HT-29 (cell line): ENCODE measurements at regions not wholly inside any gene's neighbourhood (a gene's known extent, or its start where the extent isn't known, plus 50 kb on each side); places are given as distances from the start of the nearest gene placed in this dataset.
A peak's percentile ranks its signal among the peaks of the same experiment; 100 is the strongest.

Source experiments
- DNase-seq: peaks from one replicate; pipeline ENCODE4 v3.0.0-alpha.2; 2015; ENCODE audit warnings: low spot score

DNA sequence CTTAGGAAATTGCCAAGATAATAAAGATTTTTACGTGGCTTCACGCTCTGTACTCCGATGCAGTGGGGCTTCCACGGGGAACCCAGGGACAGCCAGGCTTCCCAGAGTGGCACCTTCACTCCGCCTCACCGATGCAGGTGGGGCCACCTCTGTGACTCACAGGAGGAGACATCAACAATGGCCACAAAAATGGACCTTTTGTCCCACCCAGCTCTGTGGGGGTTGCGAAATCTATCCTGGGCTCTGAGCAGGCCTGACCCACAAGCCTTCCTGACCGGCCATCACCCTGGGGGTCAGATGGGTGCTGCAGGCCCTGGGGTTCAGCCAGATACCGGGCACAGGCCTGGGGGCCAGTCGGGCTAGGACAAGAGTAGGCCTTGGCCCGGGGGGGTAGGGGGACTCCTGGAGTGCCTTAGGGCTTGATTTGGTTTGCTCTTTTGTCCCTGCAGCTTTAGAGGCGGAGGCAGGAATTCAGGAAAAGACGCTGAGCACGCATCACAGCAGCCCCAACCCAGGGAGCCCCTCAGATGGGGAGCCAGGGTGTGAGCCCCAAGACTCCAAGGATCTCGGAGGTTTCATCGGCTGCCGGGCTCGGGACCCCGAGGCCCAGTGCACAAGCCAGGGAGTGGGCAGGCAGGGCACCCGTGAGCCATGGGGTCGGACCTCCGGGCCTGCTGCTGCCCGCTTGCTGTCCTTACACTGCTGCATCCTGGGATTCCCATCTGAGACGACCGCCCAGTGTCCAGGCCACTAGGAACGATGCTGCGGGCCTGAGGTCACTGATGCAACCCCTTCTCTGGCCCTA is 136.5 kb upstream of the NKX1-1 start:
- peak; percentile 51 for DNase-seq

DNA sequence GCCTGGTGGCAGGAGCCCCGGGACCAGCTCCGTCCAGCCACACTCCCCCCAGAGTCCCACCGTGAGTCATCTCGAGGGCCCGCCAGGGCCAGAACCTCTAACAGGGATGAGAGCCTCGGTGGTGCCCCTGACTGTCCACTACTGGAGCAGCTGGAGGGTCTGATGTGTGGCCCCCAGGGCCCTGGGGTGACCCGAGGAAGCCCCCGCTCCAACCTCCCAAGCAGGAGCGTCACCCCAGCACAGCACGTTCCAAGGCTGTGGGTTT is 135.9 kb upstream of the NKX1-1 start:
- DNase-seq, result no peak

DNA sequence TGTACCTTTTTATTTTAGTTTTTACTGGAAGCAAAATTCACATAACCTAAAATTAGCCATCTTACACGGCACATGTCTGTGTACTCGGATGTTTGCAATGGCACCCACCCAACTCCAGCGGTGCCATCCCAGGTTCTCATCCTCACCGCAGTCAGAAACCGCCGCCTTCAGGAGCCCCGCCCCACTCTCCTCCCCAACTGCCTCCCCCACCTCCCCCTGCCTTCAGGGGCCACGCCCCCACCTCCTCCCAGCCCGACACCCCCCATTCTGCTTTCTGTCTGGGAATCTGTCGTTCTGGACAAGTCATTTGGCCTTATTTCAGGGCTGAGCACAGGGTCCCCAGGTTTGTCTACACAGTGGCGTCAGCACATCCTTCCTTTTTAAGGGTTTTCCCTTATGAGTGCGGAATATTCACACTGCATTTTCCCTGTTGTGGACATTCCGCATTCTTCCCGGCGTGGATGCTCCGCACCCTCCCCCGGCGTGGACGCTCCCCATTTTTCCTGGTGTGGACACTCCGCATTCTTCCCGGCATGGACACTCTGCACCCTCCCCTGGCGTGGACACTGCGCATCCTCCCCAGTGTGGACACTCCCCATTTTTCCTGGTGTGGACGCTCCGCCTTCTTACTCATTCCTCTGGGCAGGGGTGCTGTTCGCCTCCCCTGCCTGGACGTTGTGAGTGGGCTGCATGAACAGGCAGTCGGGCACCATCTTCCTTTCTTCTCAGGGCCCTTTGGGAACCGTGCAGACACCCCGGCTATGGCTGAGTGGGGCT is 135.4 kb upstream of the NKX1-1 start:
- no peak for DNase-seq

DNA sequence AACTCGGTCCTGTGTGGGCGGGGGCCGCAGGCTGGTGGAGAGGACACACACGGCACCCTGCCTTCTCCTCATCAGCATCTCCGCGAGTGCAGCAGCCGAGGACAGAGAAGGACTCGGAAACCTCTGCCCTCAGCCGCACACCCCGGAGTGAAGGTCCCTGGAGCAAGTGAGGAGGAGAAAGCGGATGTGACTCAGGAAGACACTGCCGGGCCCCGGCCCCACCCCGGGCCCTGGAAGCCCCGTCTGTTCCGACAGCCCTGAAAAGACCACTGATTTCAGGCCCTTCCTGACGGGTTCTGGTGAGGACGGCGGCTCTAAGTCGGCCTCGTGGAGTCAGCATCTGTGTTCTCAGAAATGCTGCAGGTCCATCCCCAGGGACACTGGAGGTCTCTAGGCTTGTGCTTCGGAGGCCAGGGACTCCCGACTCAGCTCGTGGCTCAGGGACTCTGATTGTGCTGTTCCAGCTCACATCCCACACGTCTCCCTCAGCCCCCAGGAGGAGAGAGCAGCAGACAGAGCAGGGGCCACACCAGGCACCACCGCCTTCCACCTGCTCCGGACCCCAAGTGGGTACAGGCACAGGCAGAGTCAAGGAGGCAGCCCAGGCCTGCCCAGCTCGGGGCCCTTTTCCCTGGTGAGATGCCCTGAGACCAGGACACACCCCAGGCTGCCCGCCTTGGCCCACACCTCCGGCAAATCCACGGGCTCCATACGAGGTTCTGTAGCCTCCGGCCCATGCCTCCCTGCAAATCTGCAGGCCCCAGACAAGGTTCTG is 134.5 kb upstream of the NKX1-1 start:
- DNase-seq, result no peak

DNA sequence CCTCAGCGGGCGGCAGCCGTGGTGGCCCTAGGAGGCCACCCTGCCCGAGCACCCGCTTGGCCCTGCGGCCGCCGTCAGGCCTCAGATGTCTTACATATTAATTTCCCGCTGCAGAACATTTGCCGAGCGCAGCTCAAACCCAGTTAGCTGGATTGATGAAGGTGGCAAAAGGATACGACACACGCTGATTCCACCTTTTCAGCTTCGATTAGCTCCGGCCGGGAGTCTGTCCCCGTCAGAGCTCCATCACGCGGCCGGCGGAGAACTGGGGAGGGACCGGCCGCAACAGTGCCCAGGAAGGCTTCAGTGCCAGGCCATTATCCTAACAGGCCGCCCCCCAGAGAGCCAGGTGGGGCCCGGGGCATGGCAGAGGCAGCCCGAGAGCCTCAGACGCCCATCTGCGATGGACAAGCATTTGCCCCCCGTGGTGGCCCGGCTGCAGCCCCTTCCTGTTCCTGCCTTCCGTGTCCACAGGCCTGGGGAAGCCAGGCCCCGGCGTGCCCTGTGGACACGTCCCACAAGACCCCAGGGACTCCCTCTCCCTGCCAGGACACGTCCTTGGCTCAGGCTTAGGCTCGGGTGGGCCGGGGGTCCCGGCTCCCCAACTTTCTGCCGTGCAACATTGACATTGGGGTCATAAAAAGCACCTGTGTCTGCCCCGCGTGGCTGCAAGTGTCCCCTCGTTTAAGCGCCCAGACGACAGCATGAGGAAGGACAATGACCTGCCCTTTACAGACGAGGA is 133.8 kb upstream of the NKX1-1 start:
- no peak for DNase-seq

DNA sequence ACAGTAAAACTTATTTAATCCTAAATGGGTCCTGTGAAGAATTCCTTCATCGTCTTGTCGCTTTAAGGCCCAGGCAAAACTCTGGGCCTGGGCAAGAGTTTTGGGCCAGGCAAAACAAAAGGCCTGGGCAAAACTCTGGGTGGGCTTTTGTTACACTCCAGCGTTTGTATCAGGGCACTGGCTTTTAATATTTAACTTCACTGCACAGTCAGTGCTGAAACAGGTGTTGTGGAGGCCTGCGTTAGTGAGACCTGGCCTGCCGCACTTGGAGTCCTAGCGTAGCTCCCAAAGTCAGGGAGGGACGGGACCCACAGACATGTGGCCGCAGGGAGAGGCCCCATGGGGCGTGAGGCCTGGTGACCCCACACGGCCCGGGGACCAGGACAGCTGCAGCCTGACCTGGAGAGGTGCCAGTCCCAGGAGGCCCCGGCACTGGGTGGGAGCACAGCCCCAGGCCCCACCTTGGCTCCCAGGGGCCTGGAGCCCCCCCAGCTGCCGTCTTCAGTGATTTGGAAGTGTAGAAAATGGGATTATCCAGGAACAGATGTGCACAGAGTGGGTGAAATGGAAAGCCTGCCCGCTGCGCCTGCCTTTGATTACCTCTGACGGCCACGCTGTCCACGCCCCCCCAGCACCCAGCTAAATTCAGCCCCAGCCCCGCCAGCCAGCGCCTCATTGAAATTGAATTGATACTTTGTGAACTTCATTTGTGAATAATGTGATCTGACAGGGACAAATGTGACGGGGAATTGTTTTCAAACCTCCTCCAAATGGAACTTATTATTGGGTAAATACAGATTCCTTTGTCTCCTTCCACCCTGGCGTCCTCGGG is 132.9 kb upstream of the NKX1-1 start:
- no peak for DNase-seq

DNA sequence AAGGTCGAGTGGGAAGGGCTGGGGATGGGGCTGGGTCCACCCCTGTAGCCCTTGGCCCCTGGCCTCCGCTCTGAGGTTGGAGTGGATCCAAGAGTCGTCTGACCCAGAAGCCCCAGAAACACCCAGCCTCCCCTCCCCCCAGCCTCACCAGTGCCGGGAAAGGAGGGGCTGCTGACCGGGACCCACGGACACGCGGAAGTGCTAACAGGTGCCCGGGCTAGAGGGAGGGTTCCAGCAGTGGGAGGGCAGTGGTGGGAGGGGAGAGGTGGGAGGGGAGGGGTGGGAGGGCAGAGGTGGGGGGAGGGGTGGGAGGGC is 131.8 kb upstream of the NKX1-1 start:
- DNase-seq, result no peak

DNA sequence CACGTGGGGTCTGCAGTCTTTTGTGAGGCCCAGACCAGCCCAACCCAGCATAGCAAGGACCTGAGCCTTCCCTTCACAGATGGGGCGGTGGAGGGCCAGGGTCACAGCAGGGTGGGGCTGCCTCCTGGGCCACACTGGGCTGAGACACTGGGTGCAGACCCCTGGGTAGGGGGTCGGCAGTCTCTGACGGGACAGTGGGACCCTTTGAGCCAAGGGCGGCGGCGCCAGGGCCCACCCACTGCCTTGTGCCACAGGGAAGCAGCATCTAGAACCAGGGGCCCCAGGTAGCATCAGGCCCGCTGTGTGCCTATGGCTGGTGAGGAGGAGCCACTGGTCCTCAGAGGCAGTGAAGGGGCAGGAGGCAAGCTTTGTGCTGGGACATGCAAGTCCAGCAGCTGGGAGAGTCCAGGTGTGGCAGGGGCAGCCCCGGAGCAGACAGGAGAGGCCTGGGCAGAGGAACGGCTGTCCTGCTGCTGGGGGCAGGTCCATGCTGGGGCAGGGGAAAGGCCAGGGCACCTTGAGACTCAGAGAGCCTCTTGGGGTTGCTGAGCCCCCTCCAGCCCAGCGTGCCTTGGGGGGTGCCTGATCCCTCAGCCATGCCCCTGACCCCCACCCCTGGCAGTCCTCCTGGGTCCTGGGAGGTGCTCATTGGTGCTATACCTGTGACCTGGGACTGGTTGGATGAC is 131.3 kb upstream of the NKX1-1 start:
- DNase-seq, result no peak

DNA sequence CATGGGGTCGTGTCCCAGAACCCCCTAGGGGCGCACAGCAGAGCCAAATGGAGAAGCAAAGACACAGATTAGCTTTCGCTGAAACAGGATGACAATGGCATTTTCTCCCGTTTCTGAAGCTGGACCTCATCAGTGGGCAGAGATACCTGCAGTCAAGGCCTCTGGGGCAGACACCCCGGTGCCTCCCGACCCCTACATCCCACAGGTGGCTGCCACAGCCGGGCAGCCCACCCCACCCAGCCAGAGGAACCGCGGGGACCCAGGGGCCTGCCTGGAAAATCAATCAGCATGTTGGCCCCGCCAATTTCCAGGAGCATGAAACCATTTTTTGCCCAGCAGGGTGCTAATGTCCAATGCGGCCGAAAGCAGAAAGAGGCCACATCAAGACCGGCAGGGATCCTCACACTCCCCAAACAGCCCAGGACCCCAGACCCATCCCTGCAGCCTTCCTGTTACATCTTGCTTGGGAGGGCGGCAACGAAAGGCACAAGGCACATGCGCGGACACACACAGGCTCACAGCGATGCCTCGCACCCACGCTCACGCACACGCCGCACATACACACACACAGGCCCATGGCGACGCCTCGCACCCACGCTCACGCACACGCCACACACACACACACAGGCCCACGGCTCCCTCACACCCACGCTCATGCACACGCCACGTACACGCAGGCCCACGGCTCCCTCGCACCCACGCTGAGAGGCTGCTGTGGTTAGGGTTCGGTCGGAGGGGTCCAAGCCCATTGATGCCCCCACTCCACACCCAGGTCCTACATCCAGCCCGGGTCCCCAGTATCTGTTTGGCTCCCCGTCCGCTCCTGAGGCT is 130.6 kb upstream of the NKX1-1 start:
- DNase-seq, result no peak

DNA sequence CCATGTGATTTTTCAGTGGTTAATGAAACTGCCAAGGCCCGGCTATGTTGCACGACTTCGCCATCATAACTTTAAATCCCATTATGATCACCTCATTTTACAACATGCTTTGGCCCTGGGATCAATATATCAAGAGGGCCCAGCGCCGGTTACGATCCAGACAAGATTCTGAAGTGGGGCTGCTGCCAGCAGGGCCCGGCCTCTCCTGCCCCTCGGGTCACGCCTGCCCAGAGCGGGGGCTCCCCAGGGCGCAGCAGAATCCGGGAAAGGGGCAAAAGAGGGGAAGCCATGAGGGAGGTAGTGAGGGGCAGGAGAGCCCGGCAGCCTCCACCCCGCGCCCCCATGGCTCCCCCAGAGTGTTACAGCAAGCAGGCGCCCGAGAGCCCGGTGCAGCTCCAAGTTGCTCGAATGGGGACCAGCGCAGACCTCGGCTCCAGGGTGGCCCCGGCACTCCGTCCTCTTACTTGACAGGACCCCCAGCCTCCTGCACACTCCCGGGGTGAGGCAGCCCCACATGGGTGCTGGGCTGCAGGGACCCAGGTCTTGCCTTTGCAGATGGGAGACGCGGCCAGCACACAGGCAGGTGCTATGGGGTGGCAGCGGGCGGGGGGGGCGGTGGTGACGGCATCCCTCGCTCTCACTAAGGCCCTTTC is 129.8 kb upstream of the NKX1-1 start:
- DNase-seq, result no peak

DNA sequence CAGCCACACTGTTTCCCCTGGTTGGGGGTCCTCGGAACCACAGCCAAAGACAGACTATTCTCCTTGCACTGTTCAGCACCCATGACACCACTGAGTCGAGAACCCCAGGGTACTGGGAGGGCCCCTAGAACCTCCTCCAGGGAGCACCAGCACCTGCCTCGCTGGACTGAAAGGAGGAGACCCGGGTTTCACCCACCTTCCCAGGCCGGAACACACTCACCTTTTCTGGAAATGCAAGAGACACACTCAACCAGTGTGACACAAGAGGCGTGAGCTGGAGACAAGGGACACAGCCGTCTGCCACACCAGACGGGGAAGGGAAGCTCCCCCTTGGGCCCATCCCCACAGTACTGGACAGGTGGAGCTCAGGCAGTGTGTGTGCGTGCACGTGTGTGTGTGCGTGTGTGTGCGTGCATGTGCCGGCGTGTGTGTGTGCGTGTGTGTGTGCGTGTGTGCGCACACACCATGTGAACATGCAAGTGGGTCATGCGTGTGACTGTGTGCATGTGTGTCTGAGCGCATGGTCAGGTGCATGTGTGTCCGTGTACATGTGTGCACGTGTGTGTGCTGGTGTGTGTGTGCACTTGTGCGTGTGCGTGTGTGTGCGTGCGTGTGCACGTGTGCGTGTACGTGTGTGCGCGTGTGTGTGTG is 128.8 kb upstream of the NKX1-1 start:
- DNase-seq, result no peak

DNA sequence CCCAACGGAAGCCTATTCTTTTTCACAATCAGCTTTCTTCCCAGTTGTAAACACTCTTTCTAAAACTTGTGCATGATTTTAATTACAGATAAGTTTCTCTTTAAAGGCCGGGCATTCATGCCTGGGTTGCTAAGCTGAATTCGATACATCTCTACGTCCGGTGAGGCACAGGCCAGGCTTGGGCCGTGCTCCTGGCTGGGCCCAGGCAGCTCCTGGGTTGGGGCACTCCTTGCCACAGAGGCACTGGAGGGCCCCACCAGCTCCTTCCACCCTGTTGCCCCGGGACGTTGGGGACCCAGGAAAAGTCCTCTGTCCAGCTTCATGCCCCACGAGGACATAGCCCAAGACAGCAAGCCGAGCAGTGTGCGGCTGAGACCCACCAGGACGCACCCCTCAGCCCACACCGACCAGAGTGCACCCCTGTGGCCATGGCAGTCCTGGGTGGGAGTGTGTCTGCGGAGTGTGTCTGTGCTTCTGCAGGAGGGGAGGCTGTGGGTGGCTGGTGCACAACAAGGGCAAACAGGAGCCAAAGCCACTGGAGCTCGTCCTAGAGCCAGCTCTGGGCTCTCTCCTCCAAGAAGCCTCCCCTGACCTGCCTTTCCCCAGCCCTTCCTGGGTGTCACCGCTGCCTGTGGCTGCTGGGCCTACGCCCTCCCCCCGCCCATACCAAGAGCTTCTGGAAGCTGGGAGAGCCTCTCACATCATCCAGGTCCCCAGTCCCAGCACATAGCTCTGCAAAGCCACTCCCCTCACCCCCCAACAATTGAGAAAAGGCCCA is 128.0 kb upstream of the NKX1-1 start:
- DNase-seq, result no peak

DNA sequence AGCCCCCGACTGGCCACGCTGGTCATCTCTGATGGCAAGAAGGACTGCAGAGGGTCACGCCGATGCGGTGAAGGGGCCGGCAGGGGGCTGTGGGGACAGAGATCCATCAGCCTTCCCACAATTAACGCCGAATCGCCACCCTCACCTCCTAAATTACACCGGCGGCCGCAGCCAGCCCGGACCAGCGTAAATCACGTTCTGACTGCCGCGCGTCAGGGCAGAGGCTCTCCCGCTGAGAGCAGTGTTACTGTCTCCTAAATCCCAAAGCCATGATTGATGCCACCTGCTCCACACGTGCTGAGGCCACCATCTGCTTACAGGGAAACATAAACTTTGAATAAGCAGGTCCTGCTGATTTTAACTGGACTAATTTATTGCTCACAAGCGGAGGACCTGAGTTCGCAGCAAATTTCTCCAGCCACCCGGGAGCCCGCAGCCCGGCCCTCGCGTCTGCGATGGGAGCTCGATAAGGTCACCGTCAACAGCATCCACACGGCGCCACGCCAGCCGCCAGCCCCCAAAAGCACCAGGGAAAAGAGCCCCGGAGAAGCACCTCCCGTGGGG is 127.3 kb upstream of the NKX1-1 start:
- DNase-seq, result no peak

DNA sequence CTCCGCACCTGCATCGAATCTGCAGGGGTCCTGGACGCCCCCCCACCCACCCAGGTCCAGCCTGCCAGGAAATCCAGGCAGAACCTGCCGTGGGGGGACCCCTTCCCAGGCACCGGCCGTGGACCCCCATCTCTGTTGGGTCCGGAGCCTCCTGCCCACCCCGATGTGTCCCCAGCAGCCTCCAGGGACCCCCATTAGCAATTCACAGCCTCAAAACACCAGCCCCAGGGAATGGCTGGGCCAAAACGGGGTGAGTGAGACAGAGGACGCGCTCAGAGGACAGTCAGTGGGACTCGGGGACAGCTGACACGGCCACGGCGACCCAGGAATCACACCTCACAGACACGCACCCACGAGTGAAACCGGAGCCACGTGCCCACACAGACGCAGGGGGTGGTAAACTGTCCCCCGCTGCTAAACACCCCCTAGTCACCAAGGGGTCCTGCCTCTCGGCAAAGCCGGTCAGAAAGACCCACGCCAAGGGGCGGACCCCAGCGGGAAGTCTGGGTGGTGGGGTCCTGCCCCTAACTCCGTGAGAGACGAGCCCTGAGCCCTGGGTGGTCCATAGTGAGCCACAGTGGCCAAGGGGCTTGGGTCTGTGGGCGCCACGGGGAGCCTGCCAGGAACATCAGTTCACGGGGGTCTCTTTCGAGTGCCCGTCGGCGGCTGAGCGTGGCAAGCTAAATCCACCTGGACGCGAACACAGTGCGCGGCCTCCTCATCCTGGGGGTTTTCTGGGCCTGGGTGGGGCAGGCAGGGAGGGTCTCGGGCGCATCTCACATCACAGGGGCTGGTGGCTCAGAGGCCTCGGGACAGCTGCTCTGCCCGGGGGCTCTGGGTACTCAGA is 126.5 kb upstream of the NKX1-1 start:
- no peak for DNase-seq

DNA sequence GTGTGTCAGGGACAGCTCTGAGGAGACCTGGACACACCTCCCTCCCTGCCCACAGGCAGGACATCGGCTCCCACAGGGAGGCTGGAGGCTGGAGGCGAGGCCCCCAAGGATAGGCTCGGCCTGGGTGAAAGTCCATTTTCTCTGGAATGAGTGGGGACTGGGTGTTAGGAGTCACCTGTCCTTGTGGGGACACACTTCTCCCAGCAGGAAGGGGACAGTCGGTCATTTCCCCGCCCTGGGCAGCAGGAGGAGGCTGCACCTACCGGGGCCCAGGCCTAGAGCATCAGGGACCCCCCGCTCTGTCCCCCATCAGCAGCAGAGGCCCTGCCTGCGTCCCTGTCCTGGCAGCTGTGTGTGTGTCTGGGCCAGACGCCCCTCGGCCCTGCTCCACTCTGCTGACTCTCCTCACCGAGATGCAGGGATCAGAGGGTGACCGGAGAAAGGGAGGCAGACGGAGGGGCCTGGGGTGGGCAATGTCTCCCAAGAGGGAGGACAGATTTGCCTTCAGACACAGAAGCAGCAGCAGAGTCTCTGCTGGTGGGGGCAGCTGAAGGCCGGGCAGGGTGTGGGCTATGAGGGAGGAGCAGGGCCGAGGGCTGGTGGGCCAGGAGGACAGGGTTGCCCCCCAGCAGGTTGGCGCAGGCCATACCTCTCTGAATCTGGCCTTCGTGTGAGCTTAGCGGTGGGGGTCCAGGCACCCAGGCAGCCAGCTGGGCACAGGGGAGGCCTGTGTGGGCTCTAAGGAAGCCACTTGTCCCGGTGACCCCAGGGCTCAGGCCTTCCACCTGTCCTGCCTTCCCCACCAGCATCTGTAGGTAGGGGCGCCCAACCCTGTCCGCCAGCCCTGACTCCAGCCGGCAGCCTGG is 125.7 kb upstream of the NKX1-1 start:
- no peak for DNase-seq

DNA sequence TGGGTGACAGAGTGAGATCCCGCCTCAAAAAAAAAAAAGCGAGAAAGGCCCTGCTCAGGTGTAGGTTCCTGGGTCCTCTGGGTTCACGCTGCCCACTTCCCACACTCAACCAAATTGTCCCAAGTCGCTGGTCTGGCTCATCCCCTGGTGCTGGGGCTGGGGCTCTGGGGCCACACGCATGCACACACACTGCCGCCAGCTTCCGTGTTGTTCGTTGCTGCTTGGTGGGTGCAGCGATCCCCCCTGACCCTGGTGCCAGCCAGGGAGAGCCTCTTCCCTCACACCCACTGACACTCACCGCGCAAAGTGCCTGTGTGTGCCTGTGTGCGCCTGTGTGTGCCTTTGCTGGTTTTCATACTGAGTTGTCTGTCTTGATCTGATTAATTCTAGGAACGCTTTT is 124.1 kb upstream of the NKX1-1 start:
- DNase-seq, result no peak
